ENCODE measurements at regions not wholly inside any gene's neighbourhood (a gene's known extent, or its start where the extent isn't known, plus 50 kb on each side); places are given as distances from the start of the nearest gene placed in this dataset.

GRCh38 chr21:25405984-25406383 lies 201.3 kb downstream of the MRPL39 start:
- no peak overlapping the region for H2AFZ ChIP-seq (ENCODE audit: low read depth, low read length)
- TF ChIP-seq EZH2 (IDR thresholded peaks at IDR 0.05; ENCODE audit: borderline replicate concordance, insufficient read depth, low read length, poor library complexity, severe bottlenecking), result no peak
- TF ChIP-seq SMC3 (conservative IDR thresholded peaks at IDR 0.05; ENCODE audit: poor library complexity), result no peak
- no peak for TF ChIP-seq EP300 (conservative IDR thresholded peaks at IDR 0.05; ENCODE audit: poor library complexity, severe bottlenecking)
- no peak for TF ChIP-seq MXI1 (conservative IDR thresholded peaks at IDR 0.05; ENCODE audit: poor library complexity, severe bottlenecking)
- no peak for TF ChIP-seq RAD21 (conservative IDR thresholded peaks at IDR 0.05)
- no peak for TF ChIP-seq CTCF (IDR thresholded peaks at IDR 0.05; ENCODE audit: poor library complexity, severe bottlenecking)
- TF ChIP-seq REST (IDR thresholded peaks at IDR 0.05; ENCODE audit: borderline replicate concordance), result no peak
- no peak for TF ChIP-seq TAF1 (IDR thresholded peaks at IDR 0.05; ENCODE audit: low read depth)
- TF ChIP-seq POLR2AphosphoS5 (IDR thresholded peaks at IDR 0.05), result no peak
- H3K27ac ChIP-seq (ENCODE audit: low read length), result no peak overlapping the region
- no peaks in the 10 kb centered on the region for H3K36me3 ChIP-seq (ENCODE audit: insufficient read depth, low read length)
- no peaks in the 10 kb centered on the region for H3K9me2 ChIP-seq (ENCODE audit: insufficient read depth, low read length)
- peaks cover 3% of the 10 kb centered on the region for H3K9me3 ChIP-seq (ENCODE audit: low read length)
- H3F3A ChIP-seq (ENCODE audit: insufficient read depth, low read length, poor library complexity, severe bottlenecking), result no peaks in the 10 kb centered on the region
- H3K4me2 ChIP-seq (ENCODE audit: low read length), result no peak overlapping the region
- no peaks in the 10 kb centered on the region for H3K79me2 ChIP-seq (replicated peaks; ENCODE audit: insufficient read depth, low read length)
- H3K27me3 ChIP-seq (ENCODE audit: insufficient read depth, low read depth, low read length), result no peaks in the 10 kb centered on the region
- no peak overlapping the region for H3K9ac ChIP-seq (ENCODE audit: low read length)
- H4K20me1 ChIP-seq (ENCODE audit: insufficient read depth), result no peaks in the 10 kb centered on the region
- H3K4me3 ChIP-seq (ENCODE audit: low read length), result no peak overlapping the region

GRCh38 chr21:25402134-25402961 lies 204.9 kb downstream of the MRPL39 start:
- Histone ChIP-seq H3K27ac (ENCODE audit: low read length) (no peak overlapping the region), H3K9me2 (ENCODE audit: insufficient read depth, low read length) (no peaks in the 10 kb centered on the region), H3K4me2 (ENCODE audit: low read length) (no peak overlapping the region), H4K20me1 (ENCODE audit: insufficient read depth) (no peaks in the 10 kb centered on the region), H3K9me3 (ENCODE audit: low read length) (peaks cover 3% of the 10 kb centered on the region), H3K27me3 (ENCODE audit: insufficient read depth, low read depth, low read length) (no peaks in the 10 kb centered on the region), H3K9ac (ENCODE audit: low read length) (no peak overlapping the region), H3K4me3 (ENCODE audit: low read length) (no peak overlapping the region), H3F3A (ENCODE audit: insufficient read depth, low read length, poor library complexity, severe bottlenecking) (no peaks in the 10 kb centered on the region), H3K36me3 (ENCODE audit: insufficient read depth, low read length) (no peaks in the 10 kb centered on the region), H3K79me2 (replicated peaks; ENCODE audit: insufficient read depth, low read length) (no peaks in the 10 kb centered on the region), H2AFZ (ENCODE audit: low read depth, low read length) (no peak overlapping the region)
- TF ChIP-seq MXI1 (conservative IDR thresholded peaks at IDR 0.05; ENCODE audit: poor library complexity, severe bottlenecking) (no peak), SMC3 (conservative IDR thresholded peaks at IDR 0.05; ENCODE audit: poor library complexity) (no peak), RAD21 (conservative IDR thresholded peaks at IDR 0.05) (no peak), EZH2 (IDR thresholded peaks at IDR 0.05; ENCODE audit: borderline replicate concordance, insufficient read depth, low read length, poor library complexity, severe bottlenecking) (no peak), TAF1 (IDR thresholded peaks at IDR 0.05; ENCODE audit: low read depth) (no peak), CTCF (IDR thresholded peaks at IDR 0.05; ENCODE audit: poor library complexity, severe bottlenecking) (no peak), EP300 (conservative IDR thresholded peaks at IDR 0.05; ENCODE audit: poor library complexity, severe bottlenecking) (no peak), REST (IDR thresholded peaks at IDR 0.05; ENCODE audit: borderline replicate concordance) (no peak), POLR2AphosphoS5 (IDR thresholded peaks at IDR 0.05) (no peak)

Data from neural cell (in vitro differentiated cells).